ENCODE measurements at regions not wholly inside any gene's neighbourhood (a gene's known extent, or its start where the extent isn't known, plus 50 kb on each side); places are given as distances from the start of the nearest gene placed in this dataset.

DNA sequence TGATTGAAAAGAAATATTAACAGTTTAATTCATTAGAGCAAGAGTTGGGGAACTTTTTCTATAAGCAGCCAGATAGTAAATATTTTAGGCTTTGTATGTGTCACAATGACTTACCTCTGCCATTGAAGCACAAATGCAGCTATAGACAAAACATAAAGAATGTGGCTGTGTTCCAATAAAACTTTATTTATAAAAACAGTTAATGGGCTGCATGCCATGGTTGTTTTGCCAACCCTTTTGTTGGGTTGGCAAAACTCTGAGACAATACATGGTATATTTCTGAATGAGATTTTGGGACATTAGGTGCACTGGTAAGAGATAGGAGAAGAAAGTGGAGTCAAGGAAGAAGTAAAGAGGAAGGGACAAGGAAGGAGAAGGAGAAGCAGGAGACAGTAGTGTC, 61.8 kb upstream of the CERS6 start:
- DNase-seq (ENCODE audit: extremely low spot score in 2 of 2): no peak
- TF ChIP-seq POLR2A (IDR thresholded peaks at IDR 0.05) (no peak), POLR2AphosphoS5 (IDR thresholded peaks at IDR 0.05; ENCODE audit: insufficient read depth in 1 of 2, low read depth in 1 of 2) (no peak)
- TF ChIP-seq, protein P1, sequence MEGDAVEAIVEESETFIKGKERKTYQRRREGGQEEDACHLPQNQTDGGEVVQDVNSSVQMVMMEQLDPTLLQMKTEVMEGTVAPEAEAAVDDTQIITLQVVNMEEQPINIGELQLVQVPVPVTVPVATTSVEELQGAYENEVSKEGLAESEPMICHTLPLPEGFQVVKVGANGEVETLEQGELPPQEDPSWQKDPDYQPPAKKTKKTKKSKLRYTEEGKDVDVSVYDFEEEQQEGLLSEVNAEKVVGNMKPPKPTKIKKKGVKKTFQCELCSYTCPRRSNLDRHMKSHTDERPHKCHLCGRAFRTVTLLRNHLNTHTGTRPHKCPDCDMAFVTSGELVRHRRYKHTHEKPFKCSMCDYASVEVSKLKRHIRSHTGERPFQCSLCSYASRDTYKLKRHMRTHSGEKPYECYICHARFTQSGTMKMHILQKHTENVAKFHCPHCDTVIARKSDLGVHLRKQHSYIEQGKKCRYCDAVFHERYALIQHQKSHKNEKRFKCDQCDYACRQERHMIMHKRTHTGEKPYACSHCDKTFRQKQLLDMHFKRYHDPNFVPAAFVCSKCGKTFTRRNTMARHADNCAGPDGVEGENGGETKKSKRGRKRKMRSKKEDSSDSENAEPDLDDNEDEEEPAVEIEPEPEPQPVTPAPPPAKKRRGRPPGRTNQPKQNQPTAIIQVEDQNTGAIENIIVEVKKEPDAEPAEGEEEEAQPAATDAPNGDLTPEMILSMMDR (IDR thresholded peaks at IDR 0.05): no peak
- Histone ChIP-seq H3K9me3 (no peaks in the 10 kb centered on the region), H3K27ac (no peak overlapping the region), H3K27me3 (no peaks in the 10 kb centered on the region), H3K4me1 (no peaks in the 10 kb centered on the region), H3K4me3 (no peak overlapping the region), H3K36me3 (no peaks in the 10 kb centered on the region)
- intact Hi-C loops (cut with DNase I): no loop called here

DNA sequence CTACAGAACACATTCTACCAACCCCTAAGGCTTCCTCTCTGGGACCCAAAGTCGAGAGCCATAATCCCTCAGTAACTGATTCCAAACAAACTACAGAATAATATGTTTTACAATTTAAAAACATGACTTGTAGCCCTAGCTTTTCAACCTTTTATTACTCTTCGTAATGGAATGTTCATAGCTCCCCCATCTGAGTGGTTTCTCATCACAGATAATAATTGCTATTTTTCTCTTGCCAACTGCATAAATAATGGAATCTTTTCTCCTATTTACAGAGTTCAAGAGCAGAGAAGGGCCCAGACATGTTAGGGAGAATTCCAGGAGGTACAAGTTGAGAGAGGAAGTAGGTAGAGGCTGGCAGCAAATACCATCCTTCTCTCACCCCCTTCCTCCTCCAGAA, 59.9 kb upstream of the CERS6 start:
- H3K27ac ChIP-seq: no peak overlapping the region

DNA sequence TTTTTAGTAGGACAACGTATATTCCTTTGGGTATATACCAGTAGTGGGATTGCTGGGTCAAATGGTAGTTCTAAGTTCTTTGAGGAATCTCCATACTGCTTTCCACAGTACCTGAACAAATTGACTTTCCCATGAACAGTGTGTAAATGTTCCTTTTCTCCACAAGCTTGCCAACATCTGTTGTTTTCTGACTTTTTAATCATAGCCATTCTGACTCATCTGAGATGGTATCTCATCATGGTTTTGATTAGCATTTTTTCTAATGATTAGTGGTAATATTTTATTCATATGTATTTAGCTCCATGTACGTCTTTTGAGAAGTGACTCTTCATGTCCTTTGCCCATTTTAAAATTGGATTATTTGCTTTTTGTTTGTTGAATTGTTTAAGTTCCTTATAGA, 58.4 kb upstream of the CERS6 start:
- Histone ChIP-seq H3K9me3 (no peaks in the 10 kb centered on the region), H3K36me3 (no peaks in the 10 kb centered on the region), H3K4me1 (no peaks in the 10 kb centered on the region), H3K4me3 (no peak overlapping the region), H3K27me3 (no peaks in the 10 kb centered on the region), H3K27ac (no peak overlapping the region)
- intact Hi-C loops (cut with DNase I): no loop called here
- TF ChIP-seq, protein P1 (IDR thresholded peaks at IDR 0.05): no peak
- TF ChIP-seq POLR2A (IDR thresholded peaks at IDR 0.05) (no peak), POLR2AphosphoS5 (IDR thresholded peaks at IDR 0.05; ENCODE audit: insufficient read depth in 1 of 2, low read depth in 1 of 2) (no peak)
- no peak for DNase-seq (ENCODE audit: extremely low spot score in 2 of 2)

More for the DNA sequence above, 59.9 kb upstream of the CERS6 start:
- H3K27me3 ChIP-seq: no peaks in the 10 kb centered on the region
- H3K4me1 ChIP-seq: no peaks in the 10 kb centered on the region
- TF ChIP-seq POLR2A (IDR thresholded peaks at IDR 0.05): no peak
- TF ChIP-seq, protein P1 (IDR thresholded peaks at IDR 0.05): no peak
- no peak for TF ChIP-seq POLR2AphosphoS5 (IDR thresholded peaks at IDR 0.05; ENCODE audit: insufficient read depth in 1 of 2, low read depth in 1 of 2)
- intact Hi-C loops (cut with DNase I): no loop called here
- H3K36me3 ChIP-seq: no peaks in the 10 kb centered on the region
- no peak for DNase-seq (ENCODE audit: extremely low spot score in 2 of 2)
- H3K4me3 ChIP-seq: no peak overlapping the region
- H3K9me3 ChIP-seq: no peaks in the 10 kb centered on the region

DNA sequence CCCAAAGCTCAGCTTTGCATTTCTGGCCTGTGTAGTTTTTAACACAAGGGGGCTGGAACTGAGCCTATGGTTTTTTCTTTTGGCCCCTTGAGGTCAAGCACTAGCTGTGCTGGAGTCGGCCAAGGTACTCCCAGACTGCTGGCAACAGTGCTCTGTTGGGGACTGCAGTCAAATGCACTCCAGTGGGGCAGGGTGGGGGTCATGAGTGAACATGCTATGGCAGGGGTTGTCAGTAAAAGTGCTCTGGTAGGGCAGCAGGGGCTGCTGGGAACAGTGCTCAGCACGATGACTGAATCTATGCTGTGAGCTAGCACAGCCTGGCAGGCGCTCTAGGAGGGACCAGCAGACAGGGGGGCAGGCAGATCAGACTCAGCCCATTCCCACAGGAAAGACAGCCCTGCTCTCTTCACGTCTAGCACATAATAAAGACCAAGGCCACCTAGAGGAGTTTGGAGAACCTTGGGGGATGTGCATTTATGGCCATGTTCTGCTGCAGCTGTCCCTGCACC, 55.0 kb upstream of the CERS6 start:
- intact Hi-C loops (cut with DNase I): no loop called here
- no peak for DNase-seq (ENCODE audit: extremely low spot score in 2 of 2)
- Histone ChIP-seq H3K4me3 (no peak overlapping the region), H3K36me3 (no peaks in the 10 kb centered on the region), H3K9me3 (no peaks in the 10 kb centered on the region), H3K27ac (no peak overlapping the region), H3K27me3 (no peaks in the 10 kb centered on the region), H3K4me1 (no peaks in the 10 kb centered on the region)
- TF ChIP-seq, protein P1 (IDR thresholded peaks at IDR 0.05): no peak
- no peak for TF ChIP-seq POLR2AphosphoS5 (IDR thresholded peaks at IDR 0.05; ENCODE audit: insufficient read depth in 1 of 2, low read depth in 1 of 2)
- TF ChIP-seq POLR2A (IDR thresholded peaks at IDR 0.05): no peak

DNA sequence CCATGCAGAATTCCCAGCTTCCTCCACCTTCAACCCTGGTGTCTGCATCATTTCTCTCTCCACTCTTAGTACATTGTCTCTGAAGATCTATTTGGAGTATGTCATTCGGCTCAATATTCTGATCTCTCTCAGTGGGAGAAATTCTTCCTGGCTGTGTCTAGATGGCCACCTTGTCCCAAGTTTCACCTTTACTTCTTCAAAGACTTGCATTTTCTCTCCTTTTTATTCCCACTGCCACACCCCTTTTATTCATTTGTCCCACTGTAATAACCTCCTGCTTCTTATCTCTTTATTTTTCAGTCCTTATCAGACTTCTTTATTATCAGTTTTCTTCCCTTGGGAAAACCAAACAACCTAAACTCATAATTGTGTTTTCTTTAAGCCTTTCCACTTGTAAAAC, 54.3 kb upstream of the CERS6 start:
- no peaks in the 10 kb centered on the region for H3K9me3 ChIP-seq
- DNase-seq (ENCODE audit: extremely low spot score in 2 of 2): no peak
- no peaks in the 10 kb centered on the region for H3K4me1 ChIP-seq
- no peak for TF ChIP-seq POLR2AphosphoS5 (IDR thresholded peaks at IDR 0.05; ENCODE audit: insufficient read depth in 1 of 2, low read depth in 1 of 2)
- TF ChIP-seq, protein P1 (IDR thresholded peaks at IDR 0.05): no peak
- no peak for TF ChIP-seq POLR2A (IDR thresholded peaks at IDR 0.05)
- intact Hi-C loops (cut with DNase I): no loop called here
- H3K36me3 ChIP-seq: no peaks in the 10 kb centered on the region
- H3K4me3 ChIP-seq: no peak overlapping the region
- no peak overlapping the region for H3K27ac ChIP-seq
- no peaks in the 10 kb centered on the region for H3K27me3 ChIP-seq

Data from vagina (tissue), 2 donors.